GM20000 (cell line): ENCODE measurements at regions not wholly inside any gene's neighbourhood (a gene's known extent, or its start where the extent isn't known, plus 50 kb on each side); places are given as distances from the start of the nearest gene placed in this dataset.

ENCODE experiments used
- DNase-seq: peaks from one replicate; pipeline ENCODE4 v3.0.0; 2012; ENCODE audit warnings: low spot score
- CTCF ChIP-seq: IDR thresholded peaks from 2 replicates; pipeline ENCODE4 v1.5.1; 2012; ENCODE audit warnings: mild to moderate bottlenecking, control low read depth; ENCODE audit errors: extremely low read depth, missing control alignments

- no peak for DNase-seq
- no peak for TF ChIP-seq CTCF
These were observed 2141.7 kb upstream of the TENM3 start for GRCh38 chr4:180101348-180102083.

DNA sequence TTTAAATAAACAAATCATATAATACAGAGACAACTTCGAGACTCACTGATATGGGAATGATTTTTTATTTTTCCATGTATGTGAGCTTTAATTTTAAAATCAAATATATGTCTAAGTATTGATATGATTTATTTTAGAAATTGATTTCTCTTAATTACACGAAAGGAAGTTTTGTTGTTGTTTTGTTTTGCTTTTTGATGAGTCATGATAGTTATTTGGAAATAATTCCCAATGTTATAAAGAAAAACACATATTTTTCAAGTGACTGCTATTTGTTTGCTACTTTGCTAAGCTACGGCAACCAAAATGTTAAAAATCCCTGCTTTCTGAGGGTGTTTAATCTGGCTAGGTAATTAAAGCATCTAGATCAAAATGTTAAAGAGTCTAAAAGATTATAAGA lies 2139.4 kb upstream of the TENM3 start:
- DNase-seq, result no peak
- TF ChIP-seq CTCF, result no peak

- no peak for TF ChIP-seq CTCF
- no peak for DNase-seq
These were observed 2137.8 kb upstream of the TENM3 start for GRCh38 chr4:180105362-180105761.

DNA sequence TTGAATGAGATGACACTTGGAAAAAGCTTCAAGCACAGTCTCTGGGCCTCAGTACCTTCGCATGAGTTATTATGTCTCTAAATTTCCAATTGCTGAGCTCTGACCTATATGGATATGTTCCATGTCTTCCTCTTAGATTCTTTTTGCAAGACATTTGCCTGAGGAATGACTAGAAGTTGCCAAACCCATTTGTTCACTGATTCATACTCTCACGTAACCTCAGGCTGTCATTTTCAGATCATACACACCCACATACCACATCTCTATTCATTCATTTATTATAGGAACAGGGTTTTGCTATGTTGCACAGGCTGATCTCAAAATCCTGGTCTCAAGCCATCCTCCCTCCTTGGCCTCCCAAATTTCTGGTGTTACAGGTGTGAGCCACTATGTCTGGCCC lies 2137.1 kb upstream of the TENM3 start:
- TF ChIP-seq CTCF, result no peak
- DNase-seq, result no peak

GRCh38 chr4:180106997-180107396 lies 2136.2 kb upstream of the TENM3 start:
- TF ChIP-seq CTCF, result no peak
- no peak for DNase-seq

GRCh38 chr4:180116840-180117239 lies 2126.4 kb upstream of the TENM3 start:
- no peak for TF ChIP-seq CTCF
- DNase-seq, result no peak

DNA sequence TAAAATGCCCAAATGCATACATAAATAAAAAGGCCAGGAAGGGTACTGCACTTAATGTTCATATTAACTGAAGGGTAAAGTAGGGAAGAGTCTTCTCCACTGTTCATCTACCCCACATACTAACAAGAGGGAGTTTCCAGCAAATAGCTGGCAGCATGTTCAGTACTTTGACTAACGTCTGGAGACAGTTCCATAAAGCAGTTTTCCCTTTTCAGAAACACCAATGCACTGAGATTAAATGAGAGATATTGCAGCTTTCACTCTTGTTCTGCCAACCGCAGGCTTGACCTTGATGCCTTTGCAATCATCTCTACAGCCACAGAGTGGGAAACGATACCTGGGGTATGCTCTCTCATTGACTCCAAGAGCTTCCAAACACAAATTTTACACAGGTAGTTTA lies 2123.1 kb upstream of the TENM3 start:
- no peak for DNase-seq
- no peak for TF ChIP-seq CTCF
